ENCODE measurements at regions not wholly inside any gene's neighbourhood (a gene's known extent, or its start where the extent isn't known, plus 50 kb on each side); places are given as distances from the start of the nearest gene placed in this dataset.

- H3K4me3 ChIP-seq (ENCODE audit: low read length, poor library complexity, severe bottlenecking), result no peak overlapping the region
- H3K9me3 ChIP-seq (ENCODE audit: insufficient read depth, low read depth, low read length), result no peaks in the 10 kb centered on the region
- no peak for TF ChIP-seq EZH2phosphoT487 (IDR thresholded peaks at IDR 0.05; ENCODE audit: borderline replicate concordance)
- TF ChIP-seq CTCF (conservative IDR thresholded peaks at IDR 0.05; ENCODE audit: low read length), result no peak
- no peaks in the 10 kb centered on the region for H4K20me1 ChIP-seq (ENCODE audit: insufficient read depth, low read length, poor library complexity, severe bottlenecking)
- no peaks in the 10 kb centered on the region for H3F3A ChIP-seq (ENCODE audit: low read depth)
- no peaks in the 10 kb centered on the region for H3K9me2 ChIP-seq (replicated peaks; ENCODE audit: low read depth, low read length)
- no peaks in the 10 kb centered on the region for H3K4me1 ChIP-seq (ENCODE audit: insufficient read depth, low read length, poor library complexity, severe bottlenecking)
- H3K9ac ChIP-seq (ENCODE audit: low read depth, low read length, poor library complexity, severe bottlenecking), result no peak overlapping the region
- no peaks in the 10 kb centered on the region for H3K79me2 ChIP-seq (ENCODE audit: insufficient read depth, low read length)
- no peak overlapping the region for H2AFZ ChIP-seq (ENCODE audit: low read length)
- H3K27me3 ChIP-seq (ENCODE audit: insufficient read depth, low read length, poor library complexity, severe bottlenecking), result no peaks in the 10 kb centered on the region
- no peak overlapping the region for H3K4me2 ChIP-seq (ENCODE audit: low read depth, low read length, poor library complexity, severe bottlenecking)
- no peaks in the 10 kb centered on the region for H3K36me3 ChIP-seq (ENCODE audit: insufficient read depth, low read length)
Observed at GRCh38 chr4:31585503-31585902, 865.3 kb downstream of the PCDH7 start.

- H3K9ac ChIP-seq (ENCODE audit: low read depth, low read length, poor library complexity, severe bottlenecking), result no peak overlapping the region
- H2AFZ ChIP-seq (ENCODE audit: low read length), result no peak overlapping the region
- TF ChIP-seq CTCF (conservative IDR thresholded peaks at IDR 0.05; ENCODE audit: low read length) (no peak), EZH2phosphoT487 (IDR thresholded peaks at IDR 0.05; ENCODE audit: borderline replicate concordance) (no peak)
- H3K4me1 ChIP-seq (ENCODE audit: insufficient read depth, low read length, poor library complexity, severe bottlenecking), result no peaks in the 10 kb centered on the region
- H3K79me2 ChIP-seq (ENCODE audit: insufficient read depth, low read length), result no peaks in the 10 kb centered on the region
- no peaks in the 10 kb centered on the region for H3F3A ChIP-seq (ENCODE audit: low read depth)
- H3K36me3 ChIP-seq (ENCODE audit: insufficient read depth, low read length), result no peaks in the 10 kb centered on the region
- no peaks in the 10 kb centered on the region for H3K27me3 ChIP-seq (ENCODE audit: insufficient read depth, low read length, poor library complexity, severe bottlenecking)
- H4K20me1 ChIP-seq (ENCODE audit: insufficient read depth, low read length, poor library complexity, severe bottlenecking), result no peaks in the 10 kb centered on the region
- no peak overlapping the region for H3K4me2 ChIP-seq (ENCODE audit: low read depth, low read length, poor library complexity, severe bottlenecking)
- H3K9me3 ChIP-seq (ENCODE audit: insufficient read depth, low read depth, low read length), result no peaks in the 10 kb centered on the region
- H3K9me2 ChIP-seq (replicated peaks; ENCODE audit: low read depth, low read length), result no peaks in the 10 kb centered on the region
- no peak overlapping the region for H3K4me3 ChIP-seq (ENCODE audit: low read length, poor library complexity, severe bottlenecking)
Observed at GRCh38 chr4:31592293-31592692, 872.1 kb downstream of the PCDH7 start.

DNA sequence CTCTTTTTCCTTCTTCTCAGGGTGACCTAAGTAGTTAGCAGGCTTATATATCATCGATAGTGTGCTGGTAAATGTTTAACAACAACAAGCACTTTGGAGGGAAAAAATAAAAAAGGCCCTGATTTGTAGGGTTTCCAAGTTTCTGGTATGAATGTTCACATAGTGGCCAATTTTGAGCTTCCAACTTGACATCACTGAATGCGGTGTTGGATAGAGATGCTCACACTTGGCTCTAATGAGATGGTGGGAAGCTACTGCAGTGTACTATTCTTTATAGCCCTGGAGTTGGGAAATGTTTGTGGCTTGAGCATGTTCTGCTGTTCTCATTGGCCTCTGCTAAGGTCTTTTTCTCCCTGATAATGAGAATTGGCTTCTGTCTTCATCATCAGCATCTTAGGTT, 875.3 kb downstream of the PCDH7 start:
- Histone ChIP-seq H4K20me1 (ENCODE audit: insufficient read depth, low read length, poor library complexity, severe bottlenecking) (no peaks in the 10 kb centered on the region), H3K4me1 (ENCODE audit: insufficient read depth, low read length, poor library complexity, severe bottlenecking) (no peaks in the 10 kb centered on the region), H3K9ac (ENCODE audit: low read depth, low read length, poor library complexity, severe bottlenecking) (no peak overlapping the region), H3K27me3 (ENCODE audit: insufficient read depth, low read length, poor library complexity, severe bottlenecking) (no peaks in the 10 kb centered on the region), H3K36me3 (ENCODE audit: insufficient read depth, low read length) (no peaks in the 10 kb centered on the region), H3K4me2 (ENCODE audit: low read depth, low read length, poor library complexity, severe bottlenecking) (no peak overlapping the region), H3F3A (ENCODE audit: low read depth) (no peaks in the 10 kb centered on the region), H3K79me2 (ENCODE audit: insufficient read depth, low read length) (no peaks in the 10 kb centered on the region), H3K4me3 (ENCODE audit: low read length, poor library complexity, severe bottlenecking) (no peak overlapping the region), H3K9me3 (ENCODE audit: insufficient read depth, low read depth, low read length) (no peaks in the 10 kb centered on the region), H3K9me2 (replicated peaks; ENCODE audit: low read depth, low read length) (no peaks in the 10 kb centered on the region), H2AFZ (ENCODE audit: low read length) (no peak overlapping the region)
- TF ChIP-seq CTCF (conservative IDR thresholded peaks at IDR 0.05; ENCODE audit: low read length) (no peak), EZH2phosphoT487 (IDR thresholded peaks at IDR 0.05; ENCODE audit: borderline replicate concordance) (no peak)

All from Loucy (cell line).